Loucy (cell line): ENCODE measurements at regions not wholly inside any gene's neighbourhood (a gene's known extent, or its start where the extent isn't known, plus 50 kb on each side); places are given as distances from the start of the nearest gene placed in this dataset.

Source experiments
- CTCF ChIP-seq: fragments of 200-600 bp; sonication (generic); conservative IDR thresholded peaks from 2 replicates; pipeline ENCODE4 v1.5.1; 2014; ENCODE audit warnings: mild to moderate bottlenecking, antibody characterized with exemption, low read length
- EZH2phosphoT487 ChIP-seq: fragments of 200-600 bp; IDR thresholded peaks from 2 replicates; pipeline ENCODE4 v1.6.1; 2018; ENCODE audit warnings: antibody characterized with exemption, mild to moderate bottlenecking, moderate library complexity, borderline replicate concordance

GRCh38 chr13:87124785-87125074 is 546.4 kb upstream of the SLITRK5 start:
- no peak for TF ChIP-seq CTCF
- TF ChIP-seq EZH2phosphoT487 = no peak
